CD4-positive, alpha-beta T cell treated with Interleukin-1 beta for 1 hour (primary cell): ENCODE measurements at regions not wholly inside any gene's neighbourhood (a gene's known extent, or its start where the extent isn't known, plus 50 kb on each side); places are given as distances from the start of the nearest gene placed in this dataset.

Experiments
- DNase-seq, 2 donors: peaks; one replicate each; pipeline ENCODE4 v3.0.0-alpha.2; 2020 to 2022

- DNase-seq: no peak
Observed at GRCh38 chr5:164051745-164052144, 546.3 kb downstream of the MAT2B start.

GRCh38 chr5:164052536-164053093 is 547.2 kb downstream of the MAT2B start:
- no peak for DNase-seq

GRCh38 chr5:164053123-164053522 is 547.7 kb downstream of the MAT2B start:
- no peak for DNase-seq

- DNase-seq: no peak
Observed at GRCh38 chr5:164054461-164054860, 549.0 kb downstream of the MAT2B start.

GRCh38 chr5:164057121-164057520 is 551.7 kb downstream of the MAT2B start:
- DNase-seq: no peak

GRCh38 chr5:164058621-164059020 is 553.2 kb downstream of the MAT2B start:
- DNase-seq: no peak

GRCh38 chr5:164059471-164059870 is 554.1 kb downstream of the MAT2B start:
- no peak for DNase-seq

- no peak for DNase-seq
Observed at GRCh38 chr5:164060786-164061355, 555.5 kb downstream of the MAT2B start.

- DNase-seq: no peak
Observed at GRCh38 chr5:164062304-164062703, 556.9 kb downstream of the MAT2B start.

GRCh38 chr5:164065266-164065665 is 559.8 kb downstream of the MAT2B start:
- DNase-seq: no peak

GRCh38 chr5:164071671-164072070 is 566.3 kb downstream of the MAT2B start:
- DNase-seq: no peak

GRCh38 chr5:164073081-164073480 is 567.7 kb downstream of the MAT2B start:
- no peak for DNase-seq

GRCh38 chr5:164076556-164076955 is 571.1 kb downstream of the MAT2B start:
- no peak for DNase-seq

- DNase-seq: no peak
Observed at GRCh38 chr5:164090358-164090757, 584.9 kb downstream of the MAT2B start.

GRCh38 chr5:164091836-164092235 is 586.4 kb downstream of the MAT2B start:
- DNase-seq: no peak

GRCh38 chr5:164094291-164094690 is 588.9 kb downstream of the MAT2B start:
- DNase-seq: no peak

- no peak for DNase-seq
Observed at GRCh38 chr5:164097749-164098148, 592.3 kb downstream of the MAT2B start.

- no peak for DNase-seq
Observed at GRCh38 chr5:164098531-164098930, 593.1 kb downstream of the MAT2B start.

- DNase-seq: no peak
Observed at GRCh38 chr5:164098979-164099378, 593.6 kb downstream of the MAT2B start.

GRCh38 chr5:164115420-164115819 is 610.0 kb downstream of the MAT2B start:
- DNase-seq: no peak

- no peak for DNase-seq
Observed at GRCh38 chr5:164119806-164120447, 614.5 kb downstream of the MAT2B start.

- DNase-seq: no peak
Observed at GRCh38 chr5:164127527-164127926, 622.1 kb downstream of the MAT2B start.

- DNase-seq: no peak
Observed at GRCh38 chr5:164132358-164132757, 626.9 kb downstream of the MAT2B start.

GRCh38 chr5:164137095-164137494 is 631.7 kb downstream of the MAT2B start:
- DNase-seq: no peak

GRCh38 chr5:164139423-164139822 is 634.0 kb downstream of the MAT2B start:
- no peak for DNase-seq
